ENCODE measurements at regions not wholly inside any gene's neighbourhood (a gene's known extent, or its start where the extent isn't known, plus 50 kb on each side); places are given as distances from the start of the nearest gene placed in this dataset.
"Not testable (repeated sequence)": the region's sequence is repeated elsewhere in the genome, so short reads cannot be mapped to it uniquely, and the experiment has no call there.

DNA sequence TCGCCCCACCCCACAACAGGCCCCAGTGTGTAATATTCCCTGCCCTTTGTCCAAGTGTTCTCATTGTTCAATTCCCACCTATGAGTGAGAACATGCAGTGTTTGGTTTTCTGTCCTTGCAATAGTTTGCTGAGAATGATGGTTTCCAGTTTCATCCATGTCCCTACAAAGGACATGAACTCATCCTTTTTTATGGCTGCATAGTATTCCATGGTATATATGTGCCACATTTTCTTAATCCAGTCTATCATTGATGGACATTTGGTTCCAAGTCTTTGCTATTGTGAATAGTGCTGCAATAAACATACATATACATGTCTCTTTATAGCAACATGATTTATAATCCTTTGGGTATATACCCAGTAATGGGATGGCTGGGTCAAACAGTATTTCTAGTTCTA, 132.7 kb downstream of the SNX10 start:
- DNase-seq (ENCODE audit: low read depth, low spot score): not testable (repeated sequence)

DNA sequence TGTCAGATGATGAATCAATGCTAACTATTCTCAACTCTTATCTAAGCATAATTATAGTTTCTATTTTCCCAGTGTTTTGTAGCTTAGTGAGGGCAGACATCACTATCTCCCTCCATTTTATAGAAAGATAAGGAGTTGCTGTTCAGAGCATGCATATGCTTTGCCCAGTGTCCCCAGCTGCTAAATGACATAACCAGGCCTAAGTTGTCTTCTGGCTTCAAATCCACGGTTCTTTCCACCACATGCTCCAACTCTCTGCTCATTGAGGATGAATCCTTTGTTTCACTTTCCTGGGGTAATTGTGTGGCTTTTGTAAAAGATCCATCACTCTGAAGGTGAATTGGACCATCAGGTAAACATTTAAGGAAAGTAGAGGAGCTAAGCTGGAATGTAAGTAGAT, 134.0 kb downstream of the SNX10 start:
- no peak for DNase-seq (ENCODE audit: low read depth, low spot score)

DNA sequence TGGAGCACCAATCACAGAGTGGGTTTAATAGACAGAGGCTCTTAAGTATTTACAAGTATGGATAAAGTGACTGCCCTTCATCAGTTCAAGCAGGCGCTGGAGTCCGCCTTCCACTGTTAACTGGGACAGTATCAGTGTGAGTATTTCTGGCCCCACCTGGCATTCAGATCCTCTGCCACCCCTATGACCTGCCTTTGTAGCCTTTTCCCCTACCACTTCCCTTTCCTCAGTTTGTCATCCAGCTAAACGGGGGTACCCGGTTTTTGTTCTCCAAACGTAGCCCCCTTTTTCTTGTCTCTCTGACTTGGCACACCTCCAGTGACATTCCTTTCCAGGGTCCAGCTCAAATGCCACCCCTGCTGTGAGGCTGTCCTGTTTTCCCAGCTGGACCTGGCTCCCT, 134.4 kb downstream of the SNX10 start:
- no peak for DNase-seq (ENCODE audit: low read depth, low spot score)

DNA sequence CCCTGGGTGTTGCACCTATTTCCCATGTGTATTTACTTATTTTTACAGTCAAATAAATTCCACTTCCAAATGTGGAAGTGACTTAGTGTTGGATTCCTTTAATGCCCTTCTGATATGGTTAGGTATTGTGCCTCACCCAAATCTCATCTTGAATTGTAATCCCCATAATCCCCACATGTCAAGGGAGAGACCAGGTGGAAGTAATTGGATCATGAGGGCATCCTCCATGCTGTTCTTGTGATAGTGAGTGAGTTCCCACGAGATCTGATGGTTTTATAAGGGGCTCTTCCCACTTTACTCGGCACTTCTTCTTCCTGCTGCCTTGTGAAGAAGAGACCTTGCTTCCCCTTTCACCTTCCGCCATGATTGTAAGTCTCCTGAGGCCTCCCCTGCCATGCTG, 136.9 kb downstream of the SNX10 start:
- no peak for DNase-seq (ENCODE audit: low read depth, low spot score)

DNA sequence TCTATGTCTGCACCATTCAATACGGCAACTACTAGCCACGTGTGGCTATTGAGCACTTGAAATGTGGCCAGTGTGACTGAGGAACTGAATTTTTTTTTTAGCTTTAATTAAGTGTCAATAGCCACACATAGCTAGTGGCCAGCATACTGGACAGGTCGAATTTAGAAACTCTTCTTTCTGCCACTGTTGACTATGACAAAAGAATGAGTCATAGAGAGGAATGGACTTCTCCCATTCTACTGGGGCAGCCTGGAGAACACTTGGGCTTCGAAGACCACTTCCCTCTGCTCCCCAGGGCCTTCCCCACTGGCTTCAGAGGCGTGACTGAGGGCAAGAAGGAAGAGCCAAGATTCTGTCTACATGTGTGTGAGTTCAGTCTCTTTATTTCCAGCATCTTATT, 137.5 kb downstream of the SNX10 start:
- no peak for DNase-seq (ENCODE audit: low read depth, low spot score)

DNA sequence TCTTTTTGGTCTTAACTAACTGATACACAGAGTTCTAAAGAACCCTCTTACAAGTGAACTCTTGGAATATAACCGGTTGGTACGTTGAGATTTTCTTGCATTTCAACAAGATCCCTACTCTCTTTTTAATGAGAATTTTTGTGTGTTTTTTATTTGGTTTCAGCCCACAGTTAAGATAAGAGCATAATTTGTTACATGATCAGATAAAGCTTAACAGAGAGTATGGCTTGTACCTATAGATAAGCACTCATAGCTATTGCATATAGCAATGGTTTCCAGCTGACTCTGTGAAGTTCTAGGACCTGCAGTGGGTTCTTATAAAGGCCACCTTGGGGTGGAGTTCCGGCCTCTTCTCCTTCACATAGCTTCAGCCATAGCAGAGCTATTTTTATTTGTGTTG, 143.3 kb downstream of the SNX10 start:
- no peak for DNase-seq (ENCODE audit: low read depth, low spot score)

DNA sequence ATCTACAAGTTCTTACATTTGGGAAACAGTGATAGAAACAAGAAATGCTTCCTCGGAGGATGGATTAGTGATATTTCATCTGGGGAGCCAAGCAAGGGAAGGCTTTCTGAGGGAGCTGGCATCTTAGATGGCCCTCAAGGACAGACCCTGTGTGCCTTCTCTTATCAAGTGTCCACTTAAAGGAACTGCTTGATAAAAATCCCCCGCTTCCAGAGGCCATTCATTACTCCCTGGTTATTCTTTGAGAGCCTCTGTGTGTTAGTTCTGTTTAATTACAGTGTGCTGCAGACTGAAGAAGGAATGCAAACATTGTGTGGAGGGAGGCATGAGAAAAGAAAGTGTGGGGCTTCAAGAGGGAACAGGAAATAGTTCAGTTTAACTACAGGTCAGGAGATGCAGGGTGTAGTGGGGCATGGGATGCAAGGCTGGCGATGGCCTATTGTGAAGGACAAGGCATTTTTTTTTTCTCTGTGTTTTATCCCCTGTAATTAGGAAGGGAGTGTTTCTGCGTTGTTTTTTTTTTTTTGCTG, 145.4 kb downstream of the SNX10 start:
- no peak for DNase-seq (ENCODE audit: low read depth, low spot score)

DNA sequence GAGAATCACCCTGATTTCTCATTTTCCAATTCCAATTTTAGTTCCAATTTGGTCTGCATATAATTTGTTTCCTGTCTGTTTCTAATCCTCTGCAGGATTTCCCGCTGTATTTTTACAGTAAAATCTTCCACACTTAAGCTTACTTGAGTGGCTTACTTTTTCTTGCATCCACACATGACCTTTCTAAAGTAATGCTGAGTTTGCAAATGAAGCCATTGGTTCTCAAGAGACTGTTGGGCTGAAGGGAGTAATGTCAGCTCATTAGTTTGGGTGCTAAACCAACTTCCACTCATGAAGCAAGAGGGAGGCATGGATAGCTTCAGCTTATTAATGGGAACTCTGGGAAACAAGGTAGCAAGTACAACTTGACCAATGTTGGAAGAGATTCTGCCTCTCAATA, 146.4 kb downstream of the SNX10 start:
- no peak for DNase-seq (ENCODE audit: low read depth, low spot score)

GRCh38 chr7:26439521-26440232, 148.0 kb downstream of the SNX10 start:
- DNase-seq (ENCODE audit: low read depth, low spot score): no peak

DNA sequence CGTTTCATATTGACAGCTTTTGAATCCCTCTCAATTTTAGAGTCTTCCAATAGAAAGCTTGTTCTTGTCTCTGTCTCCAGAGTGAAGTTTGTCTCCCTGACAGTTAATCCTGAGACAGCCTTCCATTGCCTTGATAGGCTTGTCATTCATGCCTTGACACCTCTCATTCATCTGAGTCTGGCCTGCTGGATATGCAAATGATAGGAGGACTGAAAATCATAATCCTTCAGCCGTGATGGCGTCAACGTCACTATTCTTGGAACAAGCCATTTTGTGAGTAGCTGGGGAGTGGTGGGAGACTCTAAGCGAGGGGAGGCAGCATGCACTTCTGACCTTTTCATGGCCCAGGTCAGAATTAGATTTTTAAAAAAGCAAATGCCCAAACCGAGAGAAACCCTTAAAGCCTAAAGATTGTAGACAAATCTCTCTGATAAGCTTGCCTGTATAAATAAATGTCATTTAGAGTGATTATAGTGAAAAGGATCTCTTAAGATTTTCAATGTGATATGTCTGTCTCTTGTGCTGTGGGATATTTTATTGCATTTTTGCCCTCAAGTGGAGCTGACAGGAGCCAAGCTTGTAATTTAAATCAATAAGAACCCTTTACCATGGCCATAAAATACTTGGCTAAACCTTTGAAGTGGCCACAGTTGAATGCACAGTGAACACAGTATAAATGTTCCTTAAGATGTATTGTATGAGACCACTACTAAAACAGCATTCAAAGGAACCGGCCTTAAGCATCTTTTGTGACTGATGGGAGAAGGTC, 148.8 kb downstream of the SNX10 start:
- DNase-seq (ENCODE audit: low read depth, low spot score): no peak

GRCh38 chr7:26441002-26441521, 149.4 kb downstream of the SNX10 start:
- no peak for DNase-seq (ENCODE audit: low read depth, low spot score)

- no peak for DNase-seq (ENCODE audit: low read depth, low spot score)
Measured at GRCh38 chr7:26441611-26442277, 150.1 kb downstream of the SNX10 start.

- no peak for DNase-seq (ENCODE audit: low read depth, low spot score)
Measured at GRCh38 chr7:26443006-26443405, 151.3 kb downstream of the SNX10 start.

DNA sequence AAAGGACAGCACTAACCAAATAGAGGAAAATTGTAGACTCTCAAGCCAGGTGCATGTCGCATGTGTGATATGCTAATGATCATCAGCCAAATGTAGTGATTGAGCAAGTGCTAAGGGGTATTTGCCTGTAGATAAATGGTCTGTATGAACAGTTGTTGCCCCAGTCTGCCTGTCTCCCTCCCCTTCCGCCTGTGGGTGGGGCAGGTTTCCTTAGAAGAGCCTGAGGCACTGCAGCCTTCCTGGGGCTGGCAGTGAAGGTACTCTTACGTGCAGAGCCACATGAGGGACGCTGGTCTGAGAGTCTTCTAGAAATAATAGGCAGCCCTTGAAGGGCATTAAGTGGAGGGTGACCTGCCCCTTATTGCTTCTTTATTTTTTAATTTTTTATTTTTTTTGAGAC, 152.1 kb downstream of the SNX10 start:
- DNase-seq (ENCODE audit: low read depth, low spot score): no peak

DNA sequence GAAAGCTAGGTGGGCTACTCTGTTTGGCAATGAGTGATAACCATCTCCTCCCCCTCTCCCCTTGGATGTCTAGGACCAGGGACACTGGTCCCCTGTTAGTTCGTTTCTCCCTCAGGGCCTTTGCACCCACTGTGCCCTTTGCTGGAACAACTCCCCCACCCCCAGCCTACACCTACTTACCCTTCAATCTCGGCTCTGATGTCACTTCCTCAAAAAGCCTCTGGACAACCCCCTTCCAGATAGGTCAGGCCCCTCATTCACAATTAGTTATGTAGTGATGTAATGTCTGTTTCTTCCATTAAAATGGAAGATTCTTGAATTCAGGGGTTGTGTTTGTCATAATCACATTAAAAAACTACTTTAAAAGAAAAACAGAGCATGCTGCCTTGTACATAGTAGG, 152.9 kb downstream of the SNX10 start:
- no peak for DNase-seq (ENCODE audit: low read depth, low spot score)

- DNase-seq (ENCODE audit: low read depth, low spot score): no peak
Measured at GRCh38 chr7:26447116-26447515, 155.5 kb downstream of the SNX10 start.

DNA sequence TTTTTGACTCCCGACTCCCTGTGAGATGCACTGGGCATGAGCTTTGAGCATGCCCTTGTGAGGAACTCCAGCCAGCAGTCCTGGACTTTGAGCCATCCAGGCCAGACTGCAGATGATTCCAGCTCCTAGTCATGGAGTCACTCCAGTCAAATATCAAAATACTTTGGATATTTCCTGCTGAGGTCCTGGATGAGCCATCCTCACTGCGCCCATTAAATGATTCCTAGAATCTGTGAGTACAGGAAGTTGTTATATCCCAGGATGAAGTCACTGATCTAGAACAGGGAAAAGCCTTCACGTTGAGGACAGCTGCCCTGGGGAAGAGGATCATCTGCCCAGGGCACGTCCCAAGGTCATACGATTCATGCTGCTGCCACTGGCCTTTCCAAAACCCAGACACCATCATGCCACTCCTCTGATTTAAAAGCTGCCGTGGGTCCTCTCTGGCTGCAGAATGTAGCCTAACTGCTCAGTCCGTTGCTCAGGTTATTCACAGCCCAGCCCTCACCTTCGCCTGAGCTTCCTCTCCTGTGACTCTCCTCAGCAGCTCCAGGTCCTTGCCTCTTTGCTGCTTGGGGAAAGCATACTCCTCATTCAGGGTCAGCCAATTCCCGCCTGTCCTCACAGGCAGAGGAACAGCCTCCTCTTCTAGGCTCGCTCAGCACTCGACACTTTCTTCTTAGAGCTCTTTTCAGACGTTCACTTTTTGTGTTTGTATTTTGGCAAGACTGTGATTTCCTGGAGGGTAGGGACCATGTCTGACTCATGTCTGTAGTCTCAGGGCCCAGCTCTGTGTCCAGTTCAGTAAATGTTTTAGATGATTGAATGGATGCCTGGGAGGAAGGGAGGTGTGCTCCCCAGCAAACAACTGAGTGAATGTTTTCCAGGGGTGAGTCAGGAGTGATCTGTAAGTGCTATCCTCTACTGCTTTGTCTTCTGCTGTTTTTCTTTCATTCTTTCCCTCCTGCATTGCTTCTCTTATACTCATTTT, 157.8 kb downstream of the SNX10 start:
- DNase-seq (ENCODE audit: low read depth, low spot score): peak; percentile 68

- DNase-seq (ENCODE audit: low read depth, low spot score): no peak
Measured at GRCh38 chr7:26451997-26452396, 160.3 kb downstream of the SNX10 start.

DNA sequence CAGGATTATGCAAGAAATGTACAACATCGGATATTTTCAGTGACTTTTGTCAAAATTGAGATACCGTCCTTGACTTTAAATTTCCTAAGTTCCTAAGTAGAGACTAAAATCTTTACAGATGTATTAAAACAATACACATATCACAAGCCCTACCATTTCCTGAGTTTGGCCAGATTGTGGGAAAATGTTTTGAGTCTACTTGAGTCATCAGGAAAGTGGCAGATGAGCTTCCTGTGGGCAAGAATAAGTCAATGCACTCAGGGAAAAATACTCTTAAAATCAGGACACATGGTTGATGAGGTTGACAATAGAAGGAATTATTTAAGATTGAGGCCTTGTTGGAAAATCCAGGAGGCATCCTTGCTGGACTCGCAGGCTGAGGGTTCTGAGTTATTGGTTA, 162.5 kb downstream of the SNX10 start:
- DNase-seq (ENCODE audit: low read depth, low spot score): peak; percentile 93

GRCh38 chr7:26457696-26458327, 166.2 kb downstream of the SNX10 start:
- peak; percentile 45 for DNase-seq (ENCODE audit: low read depth, low spot score)
